Cardiac muscle cell (in vitro differentiated cells and primary cell): ENCODE measurements at regions not wholly inside any gene's neighbourhood (a gene's known extent, or its start where the extent isn't known, plus 50 kb on each side); places are given as distances from the start of the nearest gene placed in this dataset.

Experiments
- DNase-seq, 2 donors: peaks; one replicate each; pipeline versions ENCODE4 v3.0.0 to v3.0.0-alpha.2; 2010 to 2017; ENCODE audit warnings: low read depth in 1 of 2, low spot score in 1 of 2
- H3K27ac ChIP-seq: fragments of 200-600 bp; sonication (generic); 2 replicates; pipeline ENCODE4 v1.5.1; 2016
- H3K27me3 ChIP-seq: fragments of 200-600 bp; sonication (generic); 2 replicates; pipeline ENCODE4 v1.6.0; 2016; ENCODE audit warnings: control low read depth
- H3K36me3 ChIP-seq: fragments of 200-600 bp; sonication (generic); 2 replicates; pipeline ENCODE4 v1.5.1; 2016; ENCODE audit warnings: control low read depth
- H3K4me1 ChIP-seq: fragments of 200-600 bp; sonication (generic); 2 replicates; pipeline ENCODE4 v1.8.1; 2017; ENCODE audit warnings: low read depth, mild to moderate bottlenecking, mixed run types
- H3K4me3 ChIP-seq: fragments of 200-600 bp; sonication (generic); 2 replicates; pipeline ENCODE4 v1.5.1; 2016; ENCODE audit warnings: mild to moderate bottlenecking
- H3K9me3 ChIP-seq: fragments of 200-600 bp; sonication (generic); 2 replicates; pipeline ENCODE4 v1.5.1; 2017; ENCODE audit warnings: low read depth, mild to moderate bottlenecking, control low read depth
- TF ChIP-seq, protein P1 (sequence below): IDR thresholded peaks from 2 replicates; pipeline ENCODE4 v1.5.1; 2012; ENCODE audit warnings: low read depth, mild to moderate bottlenecking, low read length

- TF ChIP-seq, protein P1, sequence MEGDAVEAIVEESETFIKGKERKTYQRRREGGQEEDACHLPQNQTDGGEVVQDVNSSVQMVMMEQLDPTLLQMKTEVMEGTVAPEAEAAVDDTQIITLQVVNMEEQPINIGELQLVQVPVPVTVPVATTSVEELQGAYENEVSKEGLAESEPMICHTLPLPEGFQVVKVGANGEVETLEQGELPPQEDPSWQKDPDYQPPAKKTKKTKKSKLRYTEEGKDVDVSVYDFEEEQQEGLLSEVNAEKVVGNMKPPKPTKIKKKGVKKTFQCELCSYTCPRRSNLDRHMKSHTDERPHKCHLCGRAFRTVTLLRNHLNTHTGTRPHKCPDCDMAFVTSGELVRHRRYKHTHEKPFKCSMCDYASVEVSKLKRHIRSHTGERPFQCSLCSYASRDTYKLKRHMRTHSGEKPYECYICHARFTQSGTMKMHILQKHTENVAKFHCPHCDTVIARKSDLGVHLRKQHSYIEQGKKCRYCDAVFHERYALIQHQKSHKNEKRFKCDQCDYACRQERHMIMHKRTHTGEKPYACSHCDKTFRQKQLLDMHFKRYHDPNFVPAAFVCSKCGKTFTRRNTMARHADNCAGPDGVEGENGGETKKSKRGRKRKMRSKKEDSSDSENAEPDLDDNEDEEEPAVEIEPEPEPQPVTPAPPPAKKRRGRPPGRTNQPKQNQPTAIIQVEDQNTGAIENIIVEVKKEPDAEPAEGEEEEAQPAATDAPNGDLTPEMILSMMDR, result no peak
- Histone ChIP-seq H3K27ac (no peak overlapping the region), H3K36me3 (no peaks in the 10 kb centered on the region), H3K9me3 (no peaks in the 10 kb centered on the region), H3K27me3 (no peaks in the 10 kb centered on the region), H3K4me3 (no peak overlapping the region), H3K4me1 (no peaks in the 10 kb centered on the region)
- no peak for DNase-seq
Observed at GRCh38 chr9:17955409-17955808, 376.5 kb downstream of the SH3GL2 start.

GRCh38 chr9:17958363-17958762, 379.5 kb downstream of the SH3GL2 start:
- no peaks in the 10 kb centered on the region for H3K9me3 ChIP-seq
- H3K36me3 ChIP-seq, result no peaks in the 10 kb centered on the region
- H3K4me3 ChIP-seq, result no peak overlapping the region
- no peaks in the 10 kb centered on the region for H3K4me1 ChIP-seq
- no peak for DNase-seq
- TF ChIP-seq, protein P1, result no peak
- H3K27me3 ChIP-seq, result no peaks in the 10 kb centered on the region
- no peak overlapping the region for H3K27ac ChIP-seq

- H3K27me3 ChIP-seq, result no peaks in the 10 kb centered on the region
- no peak overlapping the region for H3K27ac ChIP-seq
- no peak overlapping the region for H3K4me3 ChIP-seq
- H3K9me3 ChIP-seq, result no peaks in the 10 kb centered on the region
- TF ChIP-seq, protein P1, result no peak
- peak in 1 of 2 donors; percentile 27 for DNase-seq
- H3K36me3 ChIP-seq, result no peaks in the 10 kb centered on the region
- H3K4me1 ChIP-seq, result no peaks in the 10 kb centered on the region
Observed at GRCh38 chr9:17962747-17963146, 383.9 kb downstream of the SH3GL2 start.

GRCh38 chr9:17963498-17963897, 384.6 kb downstream of the SH3GL2 start:
- no peaks in the 10 kb centered on the region for H3K4me1 ChIP-seq
- H3K9me3 ChIP-seq, result no peaks in the 10 kb centered on the region
- no peak overlapping the region for H3K4me3 ChIP-seq
- TF ChIP-seq, protein P1, result no peak
- no peaks in the 10 kb centered on the region for H3K27me3 ChIP-seq
- no peak for DNase-seq
- H3K36me3 ChIP-seq, result no peaks in the 10 kb centered on the region
- H3K27ac ChIP-seq, result no peak overlapping the region

DNA sequence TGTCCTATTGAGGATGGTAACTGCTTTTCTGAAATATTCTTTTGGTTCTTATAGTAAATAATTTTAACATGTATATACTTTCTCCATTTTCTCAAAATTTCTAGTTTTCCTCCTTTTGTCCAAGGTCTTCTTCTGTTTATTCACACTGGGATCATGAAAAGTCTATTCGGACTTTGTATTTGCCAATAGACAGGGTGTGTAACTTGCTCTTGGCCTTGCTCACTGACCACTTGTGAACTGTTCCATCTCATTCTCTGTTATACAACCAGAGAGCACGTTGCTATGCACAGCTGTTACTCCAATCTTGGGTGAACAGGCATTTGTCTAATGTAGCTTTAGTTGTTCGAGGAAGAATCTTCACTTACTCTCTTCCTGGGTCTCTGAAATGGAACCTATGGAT, 388.9 kb downstream of the SH3GL2 start:
- Histone ChIP-seq H3K4me3 (no peak overlapping the region), H3K36me3 (no peaks in the 10 kb centered on the region), H3K9me3 (no peaks in the 10 kb centered on the region), H3K27me3 (no peaks in the 10 kb centered on the region), H3K4me1 (no peaks in the 10 kb centered on the region), H3K27ac (no peak overlapping the region)
- no peak for DNase-seq
- TF ChIP-seq, protein P1, result no peak

DNA sequence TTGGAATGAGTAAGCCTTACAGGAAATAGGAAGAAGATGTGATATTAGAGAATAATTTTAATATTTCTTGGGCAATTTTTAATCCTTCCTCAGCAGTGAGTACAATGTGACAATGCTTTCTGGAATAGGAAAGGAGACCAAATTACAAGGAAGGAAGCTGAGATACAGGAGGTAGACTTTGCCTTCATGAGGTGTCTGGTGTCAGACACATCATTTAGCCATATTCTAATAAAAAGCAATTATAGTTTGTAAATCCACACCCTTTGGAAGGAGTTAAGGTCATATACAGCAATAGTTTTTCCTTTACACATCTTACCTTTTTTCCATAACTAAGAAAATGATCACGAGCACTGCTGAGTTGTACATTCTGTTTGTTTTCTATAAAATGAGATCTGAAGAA, 390.4 kb downstream of the SH3GL2 start:
- TF ChIP-seq, protein P1, result no peak

More for the DNA sequence above, 390.4 kb downstream of the SH3GL2 start:
- no peak for DNase-seq
- no peak overlapping the region for H3K27ac ChIP-seq
- H3K27me3 ChIP-seq, result no peaks in the 10 kb centered on the region
- no peaks in the 10 kb centered on the region for H3K36me3 ChIP-seq
- no peaks in the 10 kb centered on the region for H3K4me1 ChIP-seq
- H3K9me3 ChIP-seq, result no peaks in the 10 kb centered on the region
- H3K4me3 ChIP-seq, result no peak overlapping the region
